GM18868 (cell line): ENCODE measurements at regions not wholly inside any gene's neighbourhood (a gene's known extent, or its start where the extent isn't known, plus 50 kb on each side); places are given as distances from the start of the nearest gene placed in this dataset.
"Not testable (repeated sequence)": the region's sequence is repeated elsewhere in the genome, so short reads cannot be mapped to it uniquely, and the experiment has no call there.

Source experiments
- ATAC-seq: cut with Tn5 transposase; IDR thresholded peaks from one replicate; pipeline ENCODE4 v1.9.1; 2021; ENCODE audit warnings: mild to moderate bottlenecking, moderate library complexity; ENCODE audit not compliant: unreplicated experiment

DNA sequence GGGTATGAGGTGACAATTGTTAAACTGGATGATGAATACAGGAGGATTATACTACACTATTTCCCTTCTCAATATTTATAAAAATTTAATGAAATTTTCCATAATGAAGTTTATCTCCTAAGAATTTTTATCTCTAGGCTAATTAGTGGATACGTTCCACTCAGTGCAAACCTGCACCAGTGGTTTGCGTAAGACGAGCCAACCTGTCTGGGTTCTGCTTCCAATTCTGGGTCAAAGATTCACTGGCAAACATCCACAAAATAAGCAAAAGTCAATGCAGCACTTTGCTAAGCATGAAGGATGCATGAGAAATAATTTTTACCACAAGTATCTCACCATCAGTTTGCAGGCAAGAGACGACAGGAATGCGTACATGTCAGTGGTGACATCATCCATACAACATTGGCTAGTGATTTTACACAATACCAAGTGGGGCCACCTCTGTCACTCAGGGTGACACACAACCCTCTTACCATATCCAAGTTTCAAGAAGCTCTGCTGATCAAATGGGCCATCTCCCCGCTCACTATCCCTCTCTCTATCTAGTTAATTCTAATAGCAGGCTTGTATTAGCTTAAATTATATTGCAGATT lies 51.7 kb downstream of the FAM50B start:
- no peak for ATAC-seq

DNA sequence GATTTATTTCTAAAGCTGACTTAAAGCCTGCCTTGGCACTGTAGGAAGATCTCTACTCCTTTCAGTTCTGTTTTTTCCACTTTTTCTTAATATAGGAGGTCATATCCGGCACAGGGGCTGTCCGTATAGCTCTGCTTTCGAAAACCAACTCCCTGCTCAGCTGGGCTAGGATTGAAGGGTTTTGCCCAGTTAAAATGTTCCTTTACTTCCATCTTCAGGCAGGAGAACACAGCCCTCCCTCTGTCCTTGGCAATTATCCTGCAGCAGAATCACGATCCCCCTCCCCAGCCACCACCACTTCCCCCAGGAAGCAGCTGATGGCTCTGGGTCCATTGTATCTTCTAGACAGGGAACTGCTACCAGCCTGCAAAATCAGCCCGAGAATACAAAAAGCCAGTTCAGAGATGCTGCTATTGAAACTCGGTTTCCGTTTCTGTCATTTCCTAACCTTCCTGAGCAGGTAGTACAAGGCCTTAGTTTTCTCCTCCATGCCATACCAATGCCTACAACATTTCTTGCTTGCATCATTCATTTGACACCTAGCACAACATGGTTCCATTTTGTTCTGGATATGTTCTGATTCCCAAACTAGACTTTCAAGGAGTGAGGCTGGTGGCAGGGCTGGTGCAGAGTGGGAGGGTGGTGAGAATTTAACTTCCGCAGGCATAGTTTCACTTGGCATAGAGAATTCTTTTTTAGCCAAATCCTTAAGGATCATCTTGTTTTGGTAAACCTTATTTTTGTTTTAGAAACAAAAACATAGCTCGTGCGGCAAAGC lies 53.9 kb downstream of the FAM50B start:
- ATAC-seq: no peak

- no peak for ATAC-seq
These were observed 55.3 kb downstream of the FAM50B start for GRCh38 chr6:3904518-3904917.

DNA sequence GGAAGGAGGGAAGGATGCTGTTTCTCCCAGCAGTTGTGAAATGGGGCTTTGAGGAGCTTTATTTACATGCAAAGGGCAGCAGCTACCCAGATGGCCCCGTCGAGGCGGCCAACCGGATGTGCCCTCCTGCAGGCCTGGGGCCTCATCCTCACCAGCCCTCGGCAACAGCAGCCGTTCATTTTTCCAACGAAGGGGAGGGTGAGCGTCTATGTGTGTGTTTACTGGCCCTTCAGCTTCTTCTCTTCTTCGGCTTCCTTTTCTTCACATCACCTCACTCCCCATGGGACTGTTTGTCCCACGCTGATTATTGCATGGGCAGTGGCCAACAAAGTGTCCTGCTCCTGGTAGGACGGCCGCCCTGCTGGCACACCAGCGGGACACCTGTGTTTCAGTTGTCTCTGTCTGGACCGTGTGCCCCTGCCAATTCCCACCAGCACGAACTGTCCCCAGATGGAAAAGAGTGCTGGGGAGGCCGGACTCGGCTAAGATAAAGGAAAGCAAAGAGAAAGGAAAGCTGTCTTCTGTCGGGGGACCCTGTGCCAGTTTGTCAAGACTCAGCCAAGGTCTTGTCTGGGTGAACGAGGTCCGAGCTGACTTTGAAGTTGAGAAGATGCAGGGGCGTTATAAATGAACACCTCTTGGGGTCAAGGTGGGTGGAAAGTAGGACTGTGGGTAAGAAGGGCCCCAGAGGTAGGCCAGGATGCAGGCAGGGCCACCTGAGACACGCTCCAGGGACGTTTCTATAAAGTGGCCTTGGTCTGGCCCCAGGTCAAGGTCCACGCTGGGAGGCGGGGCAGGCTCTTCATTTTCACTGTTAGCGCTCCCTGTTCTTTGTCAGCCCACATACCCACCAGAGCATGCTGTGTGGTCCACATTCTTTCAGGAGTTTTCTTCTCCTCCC lies 57.0 kb downstream of the FAM50B start:
- ATAC-seq: no peak

DNA sequence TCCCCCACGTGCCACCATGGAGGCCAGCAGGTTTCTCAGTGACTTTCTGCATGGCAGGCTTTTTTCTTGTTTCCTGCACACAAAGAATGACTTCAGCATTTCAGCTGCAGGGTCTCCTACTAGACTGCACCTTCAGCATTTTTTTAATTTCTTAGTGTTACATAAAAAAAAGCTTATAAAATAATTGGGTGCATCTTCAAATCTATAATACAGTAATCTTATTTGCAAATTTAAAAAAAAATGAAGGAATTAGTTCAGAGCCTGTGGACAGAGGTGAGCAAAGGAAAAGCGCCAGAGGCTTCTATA lies 57.6 kb downstream of the FAM50B start:
- ATAC-seq: no peak

GRCh38 chr6:3908223-3908622 lies 59.0 kb downstream of the FAM50B start:
- ATAC-seq: no peak

GRCh38 chr6:3908961-3909360 lies 59.8 kb downstream of the FAM50B start:
- no peak for ATAC-seq

DNA sequence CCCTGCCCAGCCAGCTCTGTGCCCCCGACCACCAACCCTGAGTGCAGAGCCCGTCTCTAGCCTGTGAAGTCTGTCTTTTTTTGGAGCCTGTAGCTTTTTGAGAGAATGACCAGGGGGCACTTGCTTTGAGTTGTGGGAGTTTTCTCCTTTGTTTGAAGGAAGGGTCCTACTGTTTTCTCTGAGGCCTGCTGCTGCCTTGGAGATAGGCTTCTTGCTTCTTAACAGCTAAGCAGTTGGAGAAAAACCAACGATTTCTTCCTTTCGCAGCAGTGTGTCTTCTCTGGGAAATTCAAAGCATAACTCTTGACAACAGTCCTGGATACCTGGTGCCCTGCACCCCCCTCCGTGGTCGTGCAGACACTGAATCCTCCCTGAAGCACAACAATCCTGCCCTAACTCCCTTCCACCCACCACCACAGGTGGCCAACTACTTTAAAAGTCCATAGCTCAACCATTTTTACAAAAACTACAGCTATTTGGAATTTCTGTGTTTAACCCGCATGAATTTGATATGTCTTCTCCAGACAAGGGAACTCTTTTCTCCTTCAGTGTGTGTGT lies 61.0 kb downstream of the FAM50B start:
- ATAC-seq: no peak

DNA sequence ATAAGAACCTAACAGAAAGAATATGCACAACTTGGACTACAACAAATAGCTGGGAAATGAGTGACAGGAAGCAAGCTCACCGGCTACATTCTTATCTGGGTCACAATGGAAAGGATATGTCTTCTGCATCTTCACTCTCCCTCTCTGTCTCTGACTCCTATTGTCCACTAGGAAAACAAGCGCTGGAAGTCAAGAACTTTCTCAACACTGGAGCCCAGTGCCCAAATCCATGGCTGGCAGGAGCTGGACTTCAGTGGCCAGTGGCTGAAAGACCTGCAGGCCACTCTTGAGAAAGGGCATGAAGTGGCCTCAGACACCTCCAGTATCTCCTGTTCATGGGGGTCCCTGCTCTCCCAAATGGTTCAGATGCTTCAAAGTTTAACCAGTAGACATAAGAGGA lies 62.0 kb downstream of the FAM50B start:
- no peak for ATAC-seq

DNA sequence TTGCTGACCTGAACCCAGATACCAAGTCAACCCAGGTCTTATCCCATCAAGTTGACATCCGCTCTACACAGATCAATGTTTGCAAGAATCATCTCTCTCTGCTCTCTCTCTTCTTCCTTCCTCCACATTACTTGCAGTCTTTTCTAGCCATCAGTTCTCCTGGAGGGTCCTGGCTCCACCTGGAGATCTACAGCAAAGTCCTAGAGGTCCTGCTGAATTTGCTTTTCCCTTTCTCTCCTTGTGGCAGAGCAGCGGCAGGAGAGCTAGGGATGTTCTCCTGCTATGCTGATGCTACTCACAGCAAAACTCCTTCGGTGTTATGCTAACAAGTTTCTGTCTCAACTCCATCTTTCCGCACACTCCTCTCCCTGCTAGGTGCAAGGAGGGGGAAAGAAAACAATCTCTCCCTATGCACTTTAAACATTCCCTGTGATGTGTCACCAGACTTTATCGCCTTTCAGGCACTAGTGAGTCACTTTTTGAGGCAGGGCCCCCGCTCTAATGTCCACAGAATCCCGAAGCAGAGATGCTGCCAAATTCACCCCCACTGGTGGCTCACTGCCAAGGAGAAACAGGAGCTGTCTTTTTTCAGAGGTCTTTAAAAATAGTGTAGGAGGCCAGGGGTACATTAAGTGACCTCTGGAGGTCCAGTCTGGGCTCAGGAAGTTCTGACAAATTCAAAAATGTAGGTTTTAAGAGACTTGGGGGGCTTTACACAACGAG lies 62.6 kb downstream of the FAM50B start:
- no peak for ATAC-seq

GRCh38 chr6:3912361-3913076 lies 63.3 kb downstream of the FAM50B start:
- ATAC-seq: no peak

- no peak for ATAC-seq
These were observed 64.1 kb downstream of the FAM50B start for GRCh38 chr6:3913077-3913957.

DNA sequence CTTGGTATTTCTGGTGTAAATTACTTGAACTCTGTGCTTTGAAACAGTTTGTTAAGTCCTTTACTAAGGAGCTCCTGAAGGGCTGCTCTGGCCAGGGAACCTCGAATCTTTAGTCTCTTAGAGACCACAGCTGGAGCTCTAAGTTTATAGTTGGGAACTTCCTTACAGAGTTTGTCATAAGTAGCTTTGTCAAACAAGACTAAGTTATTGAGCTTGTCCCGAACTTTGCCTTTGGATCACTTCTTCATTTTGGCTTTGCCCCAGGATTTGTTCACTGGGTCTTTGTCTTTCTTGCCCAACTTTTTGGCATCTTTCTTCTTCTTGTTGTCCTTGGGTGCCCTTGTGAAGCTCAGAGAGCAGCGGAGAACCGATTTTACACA lies 64.8 kb downstream of the FAM50B start:
- no peak for ATAC-seq

DNA sequence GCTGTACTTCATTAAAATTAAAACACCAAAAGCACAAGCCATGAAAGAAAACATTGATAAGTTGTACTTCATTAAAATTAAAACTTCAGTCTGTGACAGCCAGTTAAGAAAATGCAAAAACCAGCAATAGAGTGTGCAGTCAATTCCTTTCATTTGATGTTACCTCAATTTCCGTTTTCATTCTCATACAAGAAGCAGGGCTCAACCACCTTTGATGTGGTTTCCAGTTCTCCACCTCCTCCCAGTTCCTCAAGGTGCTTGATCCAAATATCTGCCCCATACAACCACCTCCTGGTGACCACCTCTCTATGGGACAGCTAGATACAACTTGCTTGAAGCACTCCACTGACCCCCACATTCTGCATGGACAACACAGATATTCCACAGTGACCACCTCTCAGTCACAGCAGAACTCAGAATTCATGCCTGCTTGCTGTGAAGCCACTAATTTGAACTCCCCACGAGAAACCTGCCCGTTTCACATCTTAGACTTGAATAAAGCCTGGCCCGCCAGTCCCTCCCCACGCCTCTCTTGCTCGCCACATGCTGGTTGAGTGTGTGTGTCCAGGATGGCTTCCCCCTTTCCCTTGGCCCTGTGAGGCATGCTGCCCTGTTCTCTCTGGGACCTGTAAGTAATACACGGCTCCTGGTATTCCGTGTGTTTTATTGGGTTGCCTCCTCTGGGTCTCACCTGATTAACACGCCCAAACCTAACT lies 66.1 kb downstream of the FAM50B start:
- no peak for ATAC-seq

DNA sequence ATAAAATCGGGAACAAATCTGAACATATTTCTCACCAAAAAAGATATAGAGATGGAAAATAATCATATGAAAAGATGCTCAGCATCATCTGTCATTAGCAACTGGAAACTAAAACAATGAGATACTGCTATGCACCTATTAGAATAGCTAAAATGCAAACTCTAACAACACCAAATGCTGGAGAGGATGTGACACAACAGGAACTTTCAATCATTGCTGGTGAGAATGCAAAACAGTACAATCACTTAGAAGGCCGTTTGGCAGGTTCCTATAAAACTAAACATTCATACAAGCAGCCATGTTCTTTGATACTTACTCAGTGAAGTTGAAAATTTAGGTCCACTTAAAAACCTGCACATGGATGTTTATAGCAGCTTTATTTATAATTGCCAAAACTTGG lies 67.0 kb downstream of the FAM50B start:
- no peak for ATAC-seq

- ATAC-seq: not testable (repeated sequence)
These were observed 67.6 kb downstream of the FAM50B start for GRCh38 chr6:3916749-3917148.

DNA sequence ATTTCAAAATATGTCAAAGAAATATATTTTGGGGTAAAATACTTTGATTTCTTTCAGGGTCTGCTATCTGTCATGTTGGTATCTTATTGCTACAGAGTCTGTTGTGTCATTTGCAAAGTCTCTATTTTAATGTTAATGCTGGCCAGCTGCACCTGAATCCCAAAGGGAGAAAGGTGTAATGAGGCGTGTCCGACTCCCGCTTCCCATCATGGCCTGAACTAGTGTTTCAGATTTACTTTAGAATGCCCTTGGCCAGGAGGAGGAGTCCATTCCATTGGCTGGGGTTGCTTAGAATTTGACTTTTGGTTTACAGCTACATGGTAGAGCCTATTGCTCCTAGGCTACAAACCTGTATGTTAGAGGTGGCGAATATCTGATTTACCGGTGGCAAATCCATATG lies 69.3 kb downstream of the FAM50B start:
- no peak for ATAC-seq

DNA sequence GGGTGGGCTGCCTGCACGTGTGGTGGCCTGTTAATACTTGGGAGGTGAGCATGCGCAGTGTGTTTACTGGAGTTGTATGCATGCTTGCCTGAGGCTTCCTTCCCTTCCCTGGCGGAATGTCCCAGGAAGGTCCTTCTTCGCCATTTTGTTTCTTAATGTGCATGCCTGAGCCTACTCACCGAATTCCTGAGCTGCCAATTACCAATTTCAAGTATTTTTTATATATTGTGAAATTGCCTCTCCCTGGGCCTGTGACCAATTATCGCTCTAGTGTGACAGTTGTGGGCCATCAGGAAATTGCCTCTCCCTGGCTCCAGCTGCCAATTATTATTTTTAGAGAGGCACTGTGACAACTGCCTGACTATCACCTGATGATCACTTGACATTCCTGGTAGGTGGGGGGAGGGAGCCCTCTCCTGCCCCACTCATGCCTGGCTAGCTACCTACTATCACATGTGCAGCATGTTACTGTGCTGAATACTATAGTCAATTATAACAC lies 70.0 kb downstream of the FAM50B start:
- no peak for ATAC-seq

GRCh38 chr6:3919849-3920248 lies 70.7 kb downstream of the FAM50B start:
- no peak for ATAC-seq
